HG03108 (cell line): ENCODE measurements at regions not wholly inside any gene's neighbourhood (a gene's known extent, or its start where the extent isn't known, plus 50 kb on each side); places are given as distances from the start of the nearest gene placed in this dataset.
"Not testable (repeated sequence)": the region's sequence is repeated elsewhere in the genome, so short reads cannot be mapped to it uniquely, and the experiment has no call there.

Experiments
- ATAC-seq: cut with Tn5 transposase; IDR thresholded peaks from one replicate; pipeline ENCODE4 v1.9.1; 2021; ENCODE audit warnings: moderate library complexity; ENCODE audit not compliant: unreplicated experiment

- ATAC-seq: no peak
Measured at GRCh38 chr6:152811785-152812184, 61.2 kb downstream of the VIP start.

- ATAC-seq: no peak
Measured at GRCh38 chr6:152815230-152815872, 64.8 kb downstream of the VIP start.

GRCh38 chr6:152816055-152816454 lies 65.5 kb downstream of the VIP start:
- ATAC-seq: no peak

GRCh38 chr6:152821525-152821924 lies 70.9 kb downstream of the VIP start:
- no peak for ATAC-seq

GRCh38 chr6:152824666-152825065 lies 74.1 kb downstream of the VIP start:
- ATAC-seq: no peak

- ATAC-seq: no peak
Measured at GRCh38 chr6:152828431-152828830, 77.8 kb downstream of the VIP start.

- ATAC-seq: not testable (repeated sequence)
Measured at GRCh38 chr6:152834366-152834765, 83.8 kb downstream of the VIP start.

- ATAC-seq: no peak
Measured at GRCh38 chr6:152836523-152836922, 85.9 kb downstream of the VIP start.

- ATAC-seq: no peak
Measured at GRCh38 chr6:152845421-152845820, 94.8 kb downstream of the VIP start.

GRCh38 chr6:152846825-152847224 lies 96.2 kb downstream of the VIP start:
- ATAC-seq: no peak

- no peak for ATAC-seq
Measured at GRCh38 chr6:152848919-152849318, 98.3 kb downstream of the VIP start.

- ATAC-seq: no peak
Measured at GRCh38 chr6:152854086-152854795, 103.6 kb downstream of the VIP start.

GRCh38 chr6:152858141-152858540 lies 107.5 kb downstream of the VIP start:
- no peak for ATAC-seq

- no peak for ATAC-seq
Measured at GRCh38 chr6:152859225-152859624, 108.6 kb downstream of the VIP start.

GRCh38 chr6:152863618-152864326 lies 113.2 kb downstream of the VIP start:
- peak; percentile 66 for ATAC-seq

GRCh38 chr6:152874267-152874666 lies 108.6 kb downstream of the FBXO5 start:
- ATAC-seq: no peak

- no peak for ATAC-seq
Measured at GRCh38 chr6:152874846-152875568, 107.8 kb downstream of the FBXO5 start.

- no peak for ATAC-seq
Measured at GRCh38 chr6:152879681-152880080, 103.2 kb downstream of the FBXO5 start.

- no peak for ATAC-seq
Measured at GRCh38 chr6:152893187-152893586, 89.7 kb downstream of the FBXO5 start.

GRCh38 chr6:152896923-152897322 lies 85.9 kb downstream of the FBXO5 start:
- no peak for ATAC-seq

- peak; percentile 94 for ATAC-seq
Measured at GRCh38 chr6:152897807-152898399, 84.9 kb downstream of the FBXO5 start.
